ENCODE measurements at regions not wholly inside any gene's neighbourhood (a gene's known extent, or its start where the extent isn't known, plus 50 kb on each side); places are given as distances from the start of the nearest gene placed in this dataset.

DNA sequence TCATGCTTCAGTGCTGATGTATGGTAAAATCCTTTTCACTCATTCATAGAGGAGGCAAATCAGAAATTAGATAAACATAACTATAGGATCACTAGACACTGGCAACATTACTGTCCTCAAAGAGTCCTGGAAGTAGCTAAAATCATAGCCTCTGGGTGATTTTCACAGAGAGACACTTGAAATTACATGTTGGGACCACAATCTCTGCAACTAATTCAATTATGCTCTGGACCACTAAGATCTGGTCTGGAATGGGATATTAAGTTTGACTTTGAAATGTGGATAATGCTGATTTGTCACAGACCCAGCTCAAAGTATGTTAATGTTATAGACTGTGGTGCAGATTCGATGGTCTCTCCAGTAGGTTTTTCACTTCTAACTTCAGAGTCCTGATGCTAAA lies 214.6 kb upstream of the CCNH start:
- TF ChIP-seq, protein P1, sequence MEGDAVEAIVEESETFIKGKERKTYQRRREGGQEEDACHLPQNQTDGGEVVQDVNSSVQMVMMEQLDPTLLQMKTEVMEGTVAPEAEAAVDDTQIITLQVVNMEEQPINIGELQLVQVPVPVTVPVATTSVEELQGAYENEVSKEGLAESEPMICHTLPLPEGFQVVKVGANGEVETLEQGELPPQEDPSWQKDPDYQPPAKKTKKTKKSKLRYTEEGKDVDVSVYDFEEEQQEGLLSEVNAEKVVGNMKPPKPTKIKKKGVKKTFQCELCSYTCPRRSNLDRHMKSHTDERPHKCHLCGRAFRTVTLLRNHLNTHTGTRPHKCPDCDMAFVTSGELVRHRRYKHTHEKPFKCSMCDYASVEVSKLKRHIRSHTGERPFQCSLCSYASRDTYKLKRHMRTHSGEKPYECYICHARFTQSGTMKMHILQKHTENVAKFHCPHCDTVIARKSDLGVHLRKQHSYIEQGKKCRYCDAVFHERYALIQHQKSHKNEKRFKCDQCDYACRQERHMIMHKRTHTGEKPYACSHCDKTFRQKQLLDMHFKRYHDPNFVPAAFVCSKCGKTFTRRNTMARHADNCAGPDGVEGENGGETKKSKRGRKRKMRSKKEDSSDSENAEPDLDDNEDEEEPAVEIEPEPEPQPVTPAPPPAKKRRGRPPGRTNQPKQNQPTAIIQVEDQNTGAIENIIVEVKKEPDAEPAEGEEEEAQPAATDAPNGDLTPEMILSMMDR (conservative IDR thresholded peaks at IDR 0.05 in 1 of 2, IDR thresholded peaks at IDR 0.05 in 1 of 2; ENCODE audit: extremely low read depth in 1 of 2, insufficient read depth in 1 of 2, low read depth in 1 of 2, low read length in 2 of 2) = no peak
- no peak for TF ChIP-seq EZH2 (IDR thresholded peaks at IDR 0.05; ENCODE audit: borderline replicate concordance, low read length)
